H1 (cell line): ENCODE measurements at regions not wholly inside any gene's neighbourhood (a gene's known extent, or its start where the extent isn't known, plus 50 kb on each side); places are given as distances from the start of the nearest gene placed in this dataset.

Experiments used
- CREB1 ChIP-seq: IDR thresholded peaks from 2 replicates; pipeline ENCODE4 v1.6.1; 2012; ENCODE audit warnings: inconsistent platforms
- GABPA ChIP-seq: IDR thresholded peaks from 2 replicates; pipeline ENCODE4 v1.6.1; 2011; ENCODE audit warnings: mild to moderate bottlenecking, low read length, moderate library complexity, borderline replicate concordance; ENCODE audit not compliant: insufficient read depth
- JUN ChIP-seq: IDR thresholded peaks from 2 replicates; pipeline ENCODE4 v1.6.1; 2011; ENCODE audit warnings: low read depth, mild to moderate bottlenecking, improper control_type of control experiment, low read length
- KDM5A ChIP-seq: fragments of 200-600 bp; IDR thresholded peaks from 2 replicates; pipeline ENCODE4 v1.7.1; 2012; ENCODE audit warnings: mild to moderate bottlenecking, low read length, inconsistent platforms, mixed read lengths
- RFX5 ChIP-seq: IDR thresholded peaks from 2 replicates; pipeline ENCODE4 v1.6.1; 2011; ENCODE audit warnings: low read depth, low read length, improper control_type of control experiment, borderline replicate concordance
- SAP30 ChIP-seq: fragments of 300-600 bp; sonication (generic); IDR thresholded peaks from 2 replicates; pipeline ENCODE4 v1.7.1; 2012; ENCODE audit warnings: low read length, moderate library complexity, mild to moderate bottlenecking, inconsistent platforms; ENCODE audit not compliant: insufficient read depth, insufficient replicate concordance
- SRF ChIP-seq: IDR thresholded peaks from 2 replicates; pipeline ENCODE4 v1.6.1; 2011; ENCODE audit warnings: mild to moderate bottlenecking, low read depth, low read length, moderate library complexity
- TF ChIP-seq, protein P1 (sequence below), 3 experiments: IDR thresholded peaks; 1 replicate in 2 of 3; 2 replicates in 1 of 3; pipeline versions ENCODE4 v1.5.1 to v1.6.1; 2011; ENCODE audit warnings: low read length in 3 of 3, mild to moderate bottlenecking in 3 of 3, inconsistent platforms in 2 of 3, low read depth in 1 of 3, moderate library complexity in 1 of 3; ENCODE audit not compliant: insufficient read depth in 1 of 3; ENCODE audit errors: control extremely low read depth in 1 of 3

DNA sequence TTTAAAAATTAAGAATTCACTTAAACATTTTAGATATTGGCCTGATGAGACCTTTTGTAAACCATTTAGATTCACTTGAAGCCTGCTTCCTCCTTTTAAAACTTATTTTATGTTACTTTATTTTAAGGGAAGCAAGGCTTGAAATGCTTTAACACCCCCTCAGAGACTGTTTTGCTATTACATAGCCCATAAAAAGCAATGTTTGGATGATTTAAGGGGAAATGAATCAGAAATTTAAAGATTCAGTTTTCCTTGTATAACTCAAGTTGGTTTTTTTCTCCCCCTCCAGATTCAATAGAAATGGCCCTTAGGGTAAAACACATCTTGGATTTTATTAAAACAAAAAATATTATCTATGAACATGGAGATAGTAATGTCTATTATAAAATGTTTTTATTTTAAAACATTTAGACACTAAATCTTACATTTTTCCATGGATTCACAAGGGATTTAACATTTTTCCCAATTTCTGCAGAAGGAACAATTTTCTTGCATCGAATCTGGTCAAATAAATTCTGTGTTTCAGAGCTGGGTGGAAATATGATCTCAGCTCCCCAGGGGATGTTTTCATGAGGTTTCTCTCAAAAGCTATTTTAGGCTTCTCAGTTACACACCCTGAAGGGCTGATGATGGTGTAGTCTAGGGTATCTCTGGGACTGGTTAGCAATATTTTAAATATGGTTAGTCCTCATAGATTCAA is 69.3 kb upstream of the WARS2 start (continued):
- TF ChIP-seq, protein P1, sequence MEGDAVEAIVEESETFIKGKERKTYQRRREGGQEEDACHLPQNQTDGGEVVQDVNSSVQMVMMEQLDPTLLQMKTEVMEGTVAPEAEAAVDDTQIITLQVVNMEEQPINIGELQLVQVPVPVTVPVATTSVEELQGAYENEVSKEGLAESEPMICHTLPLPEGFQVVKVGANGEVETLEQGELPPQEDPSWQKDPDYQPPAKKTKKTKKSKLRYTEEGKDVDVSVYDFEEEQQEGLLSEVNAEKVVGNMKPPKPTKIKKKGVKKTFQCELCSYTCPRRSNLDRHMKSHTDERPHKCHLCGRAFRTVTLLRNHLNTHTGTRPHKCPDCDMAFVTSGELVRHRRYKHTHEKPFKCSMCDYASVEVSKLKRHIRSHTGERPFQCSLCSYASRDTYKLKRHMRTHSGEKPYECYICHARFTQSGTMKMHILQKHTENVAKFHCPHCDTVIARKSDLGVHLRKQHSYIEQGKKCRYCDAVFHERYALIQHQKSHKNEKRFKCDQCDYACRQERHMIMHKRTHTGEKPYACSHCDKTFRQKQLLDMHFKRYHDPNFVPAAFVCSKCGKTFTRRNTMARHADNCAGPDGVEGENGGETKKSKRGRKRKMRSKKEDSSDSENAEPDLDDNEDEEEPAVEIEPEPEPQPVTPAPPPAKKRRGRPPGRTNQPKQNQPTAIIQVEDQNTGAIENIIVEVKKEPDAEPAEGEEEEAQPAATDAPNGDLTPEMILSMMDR (IDR thresholded peaks at IDR 0.05; ENCODE audit: control extremely low read depth in 1 of 3, insufficient read depth in 1 of 3, low read depth in 1 of 3, low read length in 3 of 3): no peak
- TF ChIP-seq GABPA (no peak), JUN (no peak), SRF (no peak), RFX5 (no peak), CREB1 (no peak), SAP30 (no peak), KDM5A (no peak)
